NCI-H2029 treated with DMSO at 0.1 percent for 48 hours (cell line): ENCODE measurements at regions not wholly inside any gene's neighbourhood (a gene's known extent, or its start where the extent isn't known, plus 50 kb on each side); places are given as distances from the start of the nearest gene placed in this dataset.

ENCODE experiments used
- DNase-seq: peaks from one replicate; lab custom pipeline; 2025; lab: John Stamatoyannopoulos, UW

GRCh38 chr2:18651842-18652774, 62.7 kb upstream of the NT5C1B start:
- no peak for DNase-seq

- no peak for DNase-seq
Observed at GRCh38 chr2:18650221-18650620, 60.9 kb upstream of the NT5C1B start.

- no peak for DNase-seq
Observed at GRCh38 chr2:18649502-18650135, 60.2 kb upstream of the NT5C1B start.

GRCh38 chr2:18648161-18648560, 58.8 kb upstream of the NT5C1B start:
- no peak for DNase-seq

- DNase-seq, result no peak
Observed at GRCh38 chr2:18647731-18648130, 58.4 kb upstream of the NT5C1B start.

- DNase-seq, result no peak
Observed at GRCh38 chr2:18645315-18645714, 55.9 kb upstream of the NT5C1B start.

- DNase-seq, result no peak
Observed at GRCh38 chr2:18644115-18644462, 54.7 kb upstream of the NT5C1B start.

GRCh38 chr2:18643326-18644114, 54.2 kb upstream of the NT5C1B start:
- DNase-seq, result no peak

GRCh38 chr2:18641823-18642222, 52.5 kb upstream of the NT5C1B start:
- DNase-seq, result no peak

GRCh38 chr2:18639756-18640453, 50.5 kb upstream of the NT5C1B start:
- no peak for DNase-seq
